ENCODE measurements at regions not wholly inside any gene's neighbourhood (a gene's known extent, or its start where the extent isn't known, plus 50 kb on each side); places are given as distances from the start of the nearest gene placed in this dataset.

- 75 to 89% (median 86%) methylated on average over 4 of the region's 4 CpGs for WGBS, 5 donors
- no peak for DNase-seq
- Histone ChIP-seq H3K9me3 (no peaks in the 10 kb centered on the region), H3K27ac (no peak overlapping the region), H3K4me1 (no peaks in the 10 kb centered on the region), H3K36me3 (no peaks in the 10 kb centered on the region), H3K4me3 (no peak overlapping the region), H3K27me3 (replicated peaks in 1 of 7) (peaks cover 0 to 15% (median 0%) of the 10 kb centered on the region in 7 donors)
- intact Hi-C loops (cut with DNase I; ENCODE audit: low total_unique reads) = no loop called here
- no peak for TF ChIP-seq POLR2AphosphoS5 (IDR thresholded peaks at IDR 0.05)
- TF ChIP-seq POLR2A (IDR thresholded peaks at IDR 0.05) = no peak
- TF ChIP-seq, protein P1, sequence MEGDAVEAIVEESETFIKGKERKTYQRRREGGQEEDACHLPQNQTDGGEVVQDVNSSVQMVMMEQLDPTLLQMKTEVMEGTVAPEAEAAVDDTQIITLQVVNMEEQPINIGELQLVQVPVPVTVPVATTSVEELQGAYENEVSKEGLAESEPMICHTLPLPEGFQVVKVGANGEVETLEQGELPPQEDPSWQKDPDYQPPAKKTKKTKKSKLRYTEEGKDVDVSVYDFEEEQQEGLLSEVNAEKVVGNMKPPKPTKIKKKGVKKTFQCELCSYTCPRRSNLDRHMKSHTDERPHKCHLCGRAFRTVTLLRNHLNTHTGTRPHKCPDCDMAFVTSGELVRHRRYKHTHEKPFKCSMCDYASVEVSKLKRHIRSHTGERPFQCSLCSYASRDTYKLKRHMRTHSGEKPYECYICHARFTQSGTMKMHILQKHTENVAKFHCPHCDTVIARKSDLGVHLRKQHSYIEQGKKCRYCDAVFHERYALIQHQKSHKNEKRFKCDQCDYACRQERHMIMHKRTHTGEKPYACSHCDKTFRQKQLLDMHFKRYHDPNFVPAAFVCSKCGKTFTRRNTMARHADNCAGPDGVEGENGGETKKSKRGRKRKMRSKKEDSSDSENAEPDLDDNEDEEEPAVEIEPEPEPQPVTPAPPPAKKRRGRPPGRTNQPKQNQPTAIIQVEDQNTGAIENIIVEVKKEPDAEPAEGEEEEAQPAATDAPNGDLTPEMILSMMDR (IDR thresholded peaks at IDR 0.05 in 8 of 11, conservative IDR thresholded peaks at IDR 0.05 in 3 of 11) = no peak
These were observed 215.0 kb upstream of the PRNP start for GRCh38 chr20:4471221-4471620.

DNA sequence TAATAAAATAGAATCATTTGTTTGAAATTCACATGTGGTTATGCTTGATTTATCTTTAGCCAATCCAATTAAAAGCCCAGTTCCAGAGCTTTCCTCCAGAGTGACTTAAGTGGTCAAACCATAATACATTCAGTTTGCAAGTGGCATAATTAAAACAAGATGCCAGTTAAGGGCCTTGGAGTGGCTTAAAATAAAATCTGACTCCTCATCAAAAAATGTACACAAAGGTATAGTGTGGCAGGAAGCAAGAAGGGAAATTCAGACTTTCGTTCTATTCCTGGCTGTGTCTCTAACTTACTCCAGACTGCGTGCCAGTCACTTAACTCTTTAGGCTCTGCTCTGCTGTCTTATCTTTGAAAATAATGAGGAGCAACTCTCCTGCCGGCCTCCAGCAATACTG is 215.9 kb upstream of the PRNP start:
- Histone ChIP-seq H3K27ac (no peak overlapping the region), H3K27me3 (replicated peaks in 1 of 7) (peaks cover 0 to 15% (median 0%) of the 10 kb centered on the region in 7 donors), H3K9me3 (no peaks in the 10 kb centered on the region), H3K4me1 (no peaks in the 10 kb centered on the region), H3K36me3 (no peaks in the 10 kb centered on the region), H3K4me3 (no peak overlapping the region)
- no peak for DNase-seq
- 34 to 48% (median 38%) methylated on average over 3 of the region's 3 CpGs for WGBS, 5 donors
- intact Hi-C loops (cut with DNase I; ENCODE audit: low total_unique reads) = no loop called here
- TF ChIP-seq POLR2A (IDR thresholded peaks at IDR 0.05) (no peak), POLR2AphosphoS5 (IDR thresholded peaks at IDR 0.05) (no peak)
- TF ChIP-seq, protein P1 (IDR thresholded peaks at IDR 0.05 in 8 of 11, conservative IDR thresholded peaks at IDR 0.05 in 3 of 11) = no peak

DNA sequence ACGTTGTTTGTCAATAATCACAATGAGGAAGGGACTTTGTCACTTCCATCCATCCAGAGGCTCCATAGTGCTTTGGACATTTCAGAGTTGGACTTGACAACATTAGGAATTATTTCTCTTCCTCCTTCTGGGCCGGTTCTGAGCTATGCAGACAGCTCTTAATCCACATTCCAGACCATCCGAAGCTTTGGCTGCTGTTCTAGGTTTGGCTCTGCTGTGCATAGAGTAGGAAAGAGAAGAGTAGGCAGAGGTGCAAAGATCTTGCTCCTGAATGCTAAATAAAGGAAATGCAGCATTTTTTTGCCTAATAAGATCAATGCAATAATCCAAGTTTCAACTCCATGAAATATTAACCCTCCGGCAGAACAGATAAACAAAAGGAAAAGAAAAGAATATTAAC is 216.3 kb upstream of the PRNP start:
- TF ChIP-seq POLR2A (IDR thresholded peaks at IDR 0.05) = no peak
- TF ChIP-seq POLR2AphosphoS5 (IDR thresholded peaks at IDR 0.05) = no peak
- TF ChIP-seq, protein P1 (IDR thresholded peaks at IDR 0.05 in 8 of 11, conservative IDR thresholded peaks at IDR 0.05 in 3 of 11) = no peak
- no peaks in the 10 kb centered on the region for H3K36me3 ChIP-seq
- no peak overlapping the region for H3K4me3 ChIP-seq
- no peaks in the 10 kb centered on the region for H3K9me3 ChIP-seq
- H3K27ac ChIP-seq = no peak overlapping the region
- WGBS, 5 donors = 66 to 82% (median 79%) methylated on average over 4 of the region's 4 CpGs
- no peak for DNase-seq
- peaks cover 0 to 15% (median 0%) of the 10 kb centered on the region in 7 donors for H3K27me3 ChIP-seq (replicated peaks in 1 of 7)
- no peaks in the 10 kb centered on the region for H3K4me1 ChIP-seq
- intact Hi-C loops (cut with DNase I; ENCODE audit: low total_unique reads) = no loop called here

GRCh38 chr20:4468114-4468513 is 218.1 kb upstream of the PRNP start:
- H3K4me3 ChIP-seq = no peak overlapping the region
- TF ChIP-seq, protein P1 (IDR thresholded peaks at IDR 0.05 in 8 of 11, conservative IDR thresholded peaks at IDR 0.05 in 3 of 11) = no peak
- TF ChIP-seq POLR2AphosphoS5 (IDR thresholded peaks at IDR 0.05) (no peak), POLR2A (IDR thresholded peaks at IDR 0.05) (no peak)
- H3K36me3 ChIP-seq = no peaks in the 10 kb centered on the region
- intact Hi-C loops (cut with DNase I; ENCODE audit: low total_unique reads) = no loop called here
- no peaks in the 10 kb centered on the region for H3K9me3 ChIP-seq
- H3K4me1 ChIP-seq = no peaks in the 10 kb centered on the region
- H3K27me3 ChIP-seq (replicated peaks in 1 of 7) = peaks cover 0 to 6% (median 0%) of the 10 kb centered on the region in 7 donors
- 77 to 100% (median 93%) methylated on average over 1 of the region's 1 CpG for WGBS, 5 donors
- no peak overlapping the region for H3K27ac ChIP-seq
- DNase-seq = no peak
